Testis (tissue), 2 donors: ENCODE measurements at regions not wholly inside any gene's neighbourhood (a gene's known extent, or its start where the extent isn't known, plus 50 kb on each side); places are given as distances from the start of the nearest gene placed in this dataset.
"Not testable (repeated sequence)": the region's sequence is repeated elsewhere in the genome, so short reads cannot be mapped to it uniquely, and the experiment has no call there.

Source experiments
- DNase-seq: peaks from one replicate; pipeline ENCODE4 v3.0.0-alpha.2; 2019
- H3K27ac ChIP-seq, 2 donors: fragments of 200-600 bp; sonication (generic); one replicate each; pipeline ENCODE4 v1.5.1; 2019
- H3K27me3 ChIP-seq: fragments of 200-600 bp; sonication (generic); one replicate; pipeline ENCODE4 v1.5.1; 2019
- H3K36me3 ChIP-seq: fragments of 200-600 bp; sonication (generic); one replicate; pipeline ENCODE4 v1.5.1; 2017; ENCODE audit warnings: low read depth; ENCODE audit errors: missing control alignments
- H3K4me1 ChIP-seq: fragments of 200-600 bp; sonication (generic); one replicate; pipeline ENCODE4 v1.5.1; 2019
- H3K4me3 ChIP-seq, 2 donors: fragments of 200-600 bp; sonication (generic); one replicate each; pipeline ENCODE4 v1.5.1; 2017 to 2019
- H3K9me3 ChIP-seq: fragments of 200-600 bp; sonication (generic); one replicate; pipeline ENCODE4 v1.5.1; 2017
- CTCF ChIP-seq, 3 experiments: fragments of 450-650 bp in 2 of 3; fragments of 200-600 bp in 1 of 3; sonication (generic) in 1 of 3; IDR thresholded peaks; one replicate each; pipeline ENCODE4 v1.5.1; 2016 to 2019; ENCODE audit warnings: antibody characterized with exemption in 3 of 3, mild to moderate bottlenecking in 2 of 3, moderate library complexity in 1 of 3
- POLR2A ChIP-seq: fragments of 450-650 bp; IDR thresholded peaks from one replicate; pipeline ENCODE4 v1.6.1; 2017; ENCODE audit warnings: antibody characterized with exemption, mild to moderate bottlenecking, moderate library complexity
- WGBS, 2 donors: methylation state at CpG; one replicate each; pipeline ENCODE4 v1.1.5; 2018; 5-methylcytosine and 5-hydroxymethylcytosine counted together
- intact Hi-C: fragments of 100-400 bp; cut with DNase I; formaldehyde crosslinking; loops from one replicate; pipeline ENCODE4 v1.15.1; 2023; ENCODE audit warnings: low total_unique reads

GRCh38 chr11:70556884-70557741, 158.8 kb downstream of the CTTN start:
- intact Hi-C loops = no loop called here
- WGBS, 2 donors = 47 to 61% methylated on average over 2 to 8 of the region's 8 CpGs
- no peaks in the 10 kb centered on the region for H3K36me3 ChIP-seq

GRCh38 chr11:70557742-70558485, 159.6 kb downstream of the CTTN start:
- TF ChIP-seq POLR2A (no peak), CTCF (IDR thresholded peaks at IDR 0.05) (no peak)
- no peaks in the 10 kb centered on the region for H3K36me3 ChIP-seq
- no peaks in the 10 kb centered on the region for H3K9me3 ChIP-seq
- WGBS, 2 donors = 84 to 87% methylated on average over 13 to 27 of the region's 27 CpGs
- no peak overlapping the region for H3K27ac ChIP-seq
- no peaks in the 10 kb centered on the region for H3K27me3 ChIP-seq
- no peak for DNase-seq
- intact Hi-C loops = no loop called here
- no peak overlapping the region for H3K4me3 ChIP-seq
- H3K4me1 ChIP-seq = no peaks in the 10 kb centered on the region

More at GRCh38 chr11:70556884-70557741, 158.8 kb downstream of the CTTN start:
- H3K4me1 ChIP-seq = no peaks in the 10 kb centered on the region
- TF ChIP-seq POLR2A (no peak), CTCF (IDR thresholded peaks at IDR 0.05) (no peak)
- H3K27ac ChIP-seq = no peak overlapping the region
- peak; percentile 39 for DNase-seq
- H3K9me3 ChIP-seq = no peaks in the 10 kb centered on the region
- no peak overlapping the region for H3K4me3 ChIP-seq
- no peaks in the 10 kb centered on the region for H3K27me3 ChIP-seq

- Histone ChIP-seq H3K4me1 (no peaks in the 10 kb centered on the region), H3K27me3 (no peaks in the 10 kb centered on the region), H3K27ac (no peak overlapping the region), H3K9me3 (no peaks in the 10 kb centered on the region), H3K4me3 (no peak overlapping the region), H3K36me3 (no peaks in the 10 kb centered on the region)
- intact Hi-C loops = no loop called here
- 90 to 91% methylated on average over 17 of the region's 17 CpGs for WGBS, 2 donors
- no peak for DNase-seq
- TF ChIP-seq POLR2A (no peak), CTCF (IDR thresholded peaks at IDR 0.05) (no peak)
Observed at GRCh38 chr11:70558681-70559080, 160.4 kb downstream of the CTTN start.

- no peak overlapping the region for H3K27ac ChIP-seq
- no peaks in the 10 kb centered on the region for H3K9me3 ChIP-seq
- no peak overlapping the region for H3K4me3 ChIP-seq
- H3K36me3 ChIP-seq = no peaks in the 10 kb centered on the region
- intact Hi-C loops = no loop called here
- TF ChIP-seq CTCF (IDR thresholded peaks at IDR 0.05) = no peak
- TF ChIP-seq POLR2A = no peak
- DNase-seq = no peak
- H3K4me1 ChIP-seq = no peaks in the 10 kb centered on the region
- H3K27me3 ChIP-seq = no peaks in the 10 kb centered on the region
- 82 to 87% methylated on average over 10 of the region's 10 CpGs for WGBS, 2 donors
Observed at GRCh38 chr11:70559516-70559915, 161.2 kb downstream of the CTTN start.

- WGBS, 2 donors = 88 to 94% methylated on average over 13 of the region's 13 CpGs
- H3K27me3 ChIP-seq, intact Hi-C loops: not testable (repeated sequence)
Observed at GRCh38 chr11:70560621-70561020, 162.3 kb downstream of the CTTN start.

More at GRCh38 chr11:70560621-70561020, 162.3 kb downstream of the CTTN start:
- not testable (repeated sequence) for H3K4me3 ChIP-seq, H3K27ac ChIP-seq, H3K4me1 ChIP-seq, H3K9me3 ChIP-seq, H3K36me3 ChIP-seq, DNase-seq
